ENCODE measurements at regions not wholly inside any gene's neighbourhood (a gene's known extent, or its start where the extent isn't known, plus 50 kb on each side); places are given as distances from the start of the nearest gene placed in this dataset.

DNA sequence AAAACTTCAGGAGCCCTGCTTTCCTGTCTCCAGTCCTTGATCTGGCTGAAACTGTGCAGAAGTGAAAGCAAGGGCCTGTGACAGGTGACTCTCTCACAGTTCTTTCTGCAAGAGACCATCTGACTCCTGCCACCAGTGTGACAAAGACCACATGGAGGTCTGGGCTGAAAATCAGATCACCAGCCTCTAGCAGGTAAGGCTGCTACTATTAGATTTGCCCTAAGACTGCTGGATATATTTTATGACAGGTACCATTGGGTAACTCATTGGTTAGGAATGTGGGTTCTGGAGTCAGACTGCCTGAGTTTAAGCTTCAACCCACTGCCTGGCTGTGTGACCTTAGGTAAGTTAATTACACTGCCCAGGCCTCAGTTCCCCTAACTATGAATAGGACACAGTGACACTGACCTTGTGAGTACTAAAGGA, 163.3 kb upstream of the SLC7A11 start:
- Histone ChIP-seq H3K27ac (peak overlapping the region in 4 of 8 donors; percentile 38 to 79 (median 59)), H3K4me1 (peaks cover 3 to 26% (median 15%) of the 10 kb centered on the region in 6 donors), H3K9me3 (no peaks in the 10 kb centered on the region), H3K36me3 (no peaks in the 10 kb centered on the region), H3K4me3 (no peak overlapping the region), H3K27me3 (replicated peaks in 1 of 7) (no peaks in the 10 kb centered on the region)
- no peak for DNase-seq
- intact Hi-C loops (cut with DNase I; ENCODE audit: low total_unique reads): no loop called here
- TF ChIP-seq POLR2AphosphoS5 (IDR thresholded peaks at IDR 0.05): no peak
- TF ChIP-seq POLR2A (IDR thresholded peaks at IDR 0.05): no peak
- TF ChIP-seq, protein P1, sequence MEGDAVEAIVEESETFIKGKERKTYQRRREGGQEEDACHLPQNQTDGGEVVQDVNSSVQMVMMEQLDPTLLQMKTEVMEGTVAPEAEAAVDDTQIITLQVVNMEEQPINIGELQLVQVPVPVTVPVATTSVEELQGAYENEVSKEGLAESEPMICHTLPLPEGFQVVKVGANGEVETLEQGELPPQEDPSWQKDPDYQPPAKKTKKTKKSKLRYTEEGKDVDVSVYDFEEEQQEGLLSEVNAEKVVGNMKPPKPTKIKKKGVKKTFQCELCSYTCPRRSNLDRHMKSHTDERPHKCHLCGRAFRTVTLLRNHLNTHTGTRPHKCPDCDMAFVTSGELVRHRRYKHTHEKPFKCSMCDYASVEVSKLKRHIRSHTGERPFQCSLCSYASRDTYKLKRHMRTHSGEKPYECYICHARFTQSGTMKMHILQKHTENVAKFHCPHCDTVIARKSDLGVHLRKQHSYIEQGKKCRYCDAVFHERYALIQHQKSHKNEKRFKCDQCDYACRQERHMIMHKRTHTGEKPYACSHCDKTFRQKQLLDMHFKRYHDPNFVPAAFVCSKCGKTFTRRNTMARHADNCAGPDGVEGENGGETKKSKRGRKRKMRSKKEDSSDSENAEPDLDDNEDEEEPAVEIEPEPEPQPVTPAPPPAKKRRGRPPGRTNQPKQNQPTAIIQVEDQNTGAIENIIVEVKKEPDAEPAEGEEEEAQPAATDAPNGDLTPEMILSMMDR (IDR thresholded peaks at IDR 0.05 in 8 of 11, conservative IDR thresholded peaks at IDR 0.05 in 3 of 11): no peak

DNA sequence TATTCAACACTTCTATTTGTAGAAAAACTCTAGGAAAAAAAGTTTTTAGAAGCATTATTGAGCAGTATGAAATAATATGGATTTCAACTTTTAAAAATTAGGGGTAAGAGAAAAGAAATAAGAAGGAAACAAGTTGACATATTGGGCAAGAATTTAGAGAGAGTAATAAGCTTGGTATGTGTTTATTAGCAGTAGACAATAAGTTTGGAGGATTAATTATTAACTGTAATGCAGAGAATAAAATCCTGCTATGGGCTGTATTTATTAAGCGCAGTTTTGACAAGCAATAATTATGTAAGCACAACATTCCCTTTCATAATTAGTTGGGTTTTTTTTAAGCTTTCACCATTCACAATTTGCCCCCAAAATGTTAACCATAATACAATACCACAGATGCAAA, 162.7 kb upstream of the SLC7A11 start:
- H3K9me3 ChIP-seq: no peaks in the 10 kb centered on the region
- no peaks in the 10 kb centered on the region for H3K27me3 ChIP-seq (replicated peaks in 1 of 7)
- DNase-seq: no peak
- 91 to 100% (median 96%) methylated on average over 1 of the region's 1 CpG for WGBS, 5 donors
- no peak overlapping the region for H3K27ac ChIP-seq
- intact Hi-C loops (cut with DNase I; ENCODE audit: low total_unique reads): no loop called here
- H3K36me3 ChIP-seq: no peaks in the 10 kb centered on the region
- peaks cover 3 to 26% (median 15%) of the 10 kb centered on the region in 6 donors for H3K4me1 ChIP-seq
- no peak overlapping the region for H3K4me3 ChIP-seq
- TF ChIP-seq, protein P1 (IDR thresholded peaks at IDR 0.05 in 8 of 11, conservative IDR thresholded peaks at IDR 0.05 in 3 of 11): no peak
- TF ChIP-seq POLR2AphosphoS5 (IDR thresholded peaks at IDR 0.05): no peak
- no peak for TF ChIP-seq POLR2A (IDR thresholded peaks at IDR 0.05)

DNA sequence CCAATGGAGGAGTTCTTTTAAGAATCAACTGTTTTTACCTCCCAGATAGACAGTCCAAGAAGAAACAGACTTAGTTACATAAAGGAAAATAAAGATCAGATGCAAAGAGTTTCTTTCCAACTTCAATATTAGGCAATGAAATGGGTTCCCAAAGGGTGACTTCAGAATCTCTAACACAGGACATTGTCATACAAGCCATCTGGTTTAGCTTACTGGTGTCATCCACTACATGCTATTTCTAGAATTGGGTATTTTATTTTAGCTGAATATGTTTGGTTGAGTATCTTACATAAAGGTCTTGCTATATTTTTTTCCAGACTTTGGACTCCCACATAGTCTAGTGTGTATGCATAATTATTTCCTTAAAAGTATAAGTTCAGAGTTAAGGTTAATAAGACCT, 162.1 kb upstream of the SLC7A11 start:
- Histone ChIP-seq H3K4me1 (peaks cover 3 to 26% (median 15%) of the 10 kb centered on the region in 6 donors), H3K27ac (no peak overlapping the region), H3K27me3 (replicated peaks in 1 of 7) (no peaks in the 10 kb centered on the region), H3K9me3 (no peaks in the 10 kb centered on the region), H3K4me3 (no peak overlapping the region), H3K36me3 (no peaks in the 10 kb centered on the region)
- no peak for DNase-seq
- intact Hi-C loops (cut with DNase I; ENCODE audit: low total_unique reads): no loop called here
- TF ChIP-seq POLR2A (IDR thresholded peaks at IDR 0.05) (no peak), POLR2AphosphoS5 (IDR thresholded peaks at IDR 0.05) (no peak)
- TF ChIP-seq, protein P1 (IDR thresholded peaks at IDR 0.05 in 8 of 11, conservative IDR thresholded peaks at IDR 0.05 in 3 of 11): no peak

DNA sequence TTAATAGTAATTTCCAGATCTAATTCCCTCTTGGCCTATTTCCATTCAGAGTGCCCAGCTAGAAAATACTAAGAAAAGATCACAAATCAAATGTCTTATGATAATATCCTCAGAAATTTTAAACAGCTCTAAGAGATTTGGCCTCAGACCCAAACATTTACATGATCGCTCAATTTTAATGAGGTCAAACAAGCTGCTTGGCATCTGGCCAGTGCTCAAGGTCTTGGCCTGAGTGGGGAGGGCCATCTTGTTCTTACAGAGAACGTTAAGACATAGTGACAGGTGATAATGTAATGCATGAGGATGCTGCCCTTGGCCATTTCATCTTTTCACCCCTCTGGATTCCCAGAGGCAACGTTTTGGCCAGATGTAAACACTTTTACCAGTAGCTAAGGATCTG, 159.2 kb upstream of the SLC7A11 start:
- WGBS, 5 donors: 32 to 54% (median 44%) methylated on average over 3 of the region's 3 CpGs
- intact Hi-C loops (cut with DNase I; ENCODE audit: low total_unique reads): no loop called here
- Histone ChIP-seq H3K36me3 (no peaks in the 10 kb centered on the region), H3K27me3 (replicated peaks in 1 of 7) (no peaks in the 10 kb centered on the region), H3K27ac (no peak overlapping the region), H3K4me1 (peaks cover under 1 to 15% (median 9%) of the 10 kb centered on the region in 6 donors), H3K4me3 (no peak overlapping the region), H3K9me3 (no peaks in the 10 kb centered on the region)
- no peak for DNase-seq
- TF ChIP-seq, protein P1 (IDR thresholded peaks at IDR 0.05 in 8 of 11, conservative IDR thresholded peaks at IDR 0.05 in 3 of 11): no peak
- TF ChIP-seq POLR2A (IDR thresholded peaks at IDR 0.05) (no peak), POLR2AphosphoS5 (IDR thresholded peaks at IDR 0.05) (no peak)
